ENCODE measurements at regions not wholly inside any gene's neighbourhood (a gene's known extent, or its start where the extent isn't known, plus 50 kb on each side); places are given as distances from the start of the nearest gene placed in this dataset.

GRCh38 chr7:26948617-26949118 is 84.3 kb upstream of the SKAP2 start:
- no peaks in the 10 kb centered on the region for H3K9me2 ChIP-seq (replicated peaks; ENCODE audit: insufficient read depth, low read length)
- no peaks in the 10 kb centered on the region for H3K27me3 ChIP-seq (replicated peaks; ENCODE audit: insufficient read depth, low read length)
- H3K4me2 ChIP-seq (ENCODE audit: low read depth, low read length) = no peak overlapping the region
- H3K36me3 ChIP-seq (replicated peaks; ENCODE audit: insufficient read depth, low read length) = no peaks in the 10 kb centered on the region
- no peaks in the 10 kb centered on the region for H3K79me2 ChIP-seq (ENCODE audit: low read length)
- H3F3A ChIP-seq (ENCODE audit: insufficient read depth, low read length) = no peaks in the 10 kb centered on the region
- H3K9me3 ChIP-seq (replicated peaks; ENCODE audit: insufficient read depth, low read length) = no peaks in the 10 kb centered on the region
- DNase-seq = no peak
- no peak for TF ChIP-seq EZH2phosphoT487 (IDR thresholded peaks at IDR 0.05; ENCODE audit: low read length)
- TF ChIP-seq CTCF (IDR thresholded peaks at IDR 0.05; ENCODE audit: low read length) = no peak
- no peak for TF ChIP-seq EZH2 (optimal IDR thresholded peaks at IDR 0.05; ENCODE audit: low read depth, low read length)
- no peak overlapping the region for H3K27ac ChIP-seq (ENCODE audit: low read length)
- no peaks in the 10 kb centered on the region for H3K4me1 ChIP-seq (ENCODE audit: low read length)
- H3K9ac ChIP-seq (ENCODE audit: low read length) = no peak overlapping the region
- no peak overlapping the region for H2AFZ ChIP-seq (ENCODE audit: low read length)
- H4K20me1 ChIP-seq (ENCODE audit: insufficient read depth, low read length) = no peaks in the 10 kb centered on the region
- H3K4me3 ChIP-seq (ENCODE audit: low read length) = no peak overlapping the region

- H3K4me3 ChIP-seq (ENCODE audit: low read length) = no peak overlapping the region
- H3K4me2 ChIP-seq (ENCODE audit: low read depth, low read length) = no peak overlapping the region
- H3K4me1 ChIP-seq (ENCODE audit: low read length) = no peaks in the 10 kb centered on the region
- TF ChIP-seq EZH2 (optimal IDR thresholded peaks at IDR 0.05; ENCODE audit: low read depth, low read length) (no peak), EZH2phosphoT487 (IDR thresholded peaks at IDR 0.05; ENCODE audit: low read length) (no peak), CTCF (IDR thresholded peaks at IDR 0.05; ENCODE audit: low read length) (no peak)
- DNase-seq = no peak
- H3K9ac ChIP-seq (ENCODE audit: low read length) = no peak overlapping the region
- H3F3A ChIP-seq (ENCODE audit: insufficient read depth, low read length) = no peaks in the 10 kb centered on the region
- H3K36me3 ChIP-seq (replicated peaks; ENCODE audit: insufficient read depth, low read length) = no peaks in the 10 kb centered on the region
- H3K9me3 ChIP-seq (replicated peaks; ENCODE audit: insufficient read depth, low read length) = no peaks in the 10 kb centered on the region
- no peaks in the 10 kb centered on the region for H3K9me2 ChIP-seq (replicated peaks; ENCODE audit: insufficient read depth, low read length)
- H3K27ac ChIP-seq (ENCODE audit: low read length) = no peak overlapping the region
- H3K27me3 ChIP-seq (replicated peaks; ENCODE audit: insufficient read depth, low read length) = no peaks in the 10 kb centered on the region
- no peaks in the 10 kb centered on the region for H3K79me2 ChIP-seq (ENCODE audit: low read length)
- no peaks in the 10 kb centered on the region for H4K20me1 ChIP-seq (ENCODE audit: insufficient read depth, low read length)
- H2AFZ ChIP-seq (ENCODE audit: low read length) = no peak overlapping the region
These were observed 80.3 kb upstream of the SKAP2 start for GRCh38 chr7:26944501-26945358.

- Histone ChIP-seq H3K27me3 (replicated peaks; ENCODE audit: insufficient read depth, low read length) (no peaks in the 10 kb centered on the region), H3K27ac (ENCODE audit: low read length) (no peak overlapping the region), H3K79me2 (ENCODE audit: low read length) (no peaks in the 10 kb centered on the region), H3K4me2 (ENCODE audit: low read depth, low read length) (no peak overlapping the region), H2AFZ (ENCODE audit: low read length) (no peak overlapping the region), H3K4me1 (ENCODE audit: low read length) (no peaks in the 10 kb centered on the region), H3K4me3 (ENCODE audit: low read length) (no peak overlapping the region), H4K20me1 (ENCODE audit: insufficient read depth, low read length) (no peaks in the 10 kb centered on the region), H3F3A (ENCODE audit: insufficient read depth, low read length) (no peaks in the 10 kb centered on the region), H3K9me3 (replicated peaks; ENCODE audit: insufficient read depth, low read length) (no peaks in the 10 kb centered on the region), H3K36me3 (replicated peaks; ENCODE audit: insufficient read depth, low read length) (no peaks in the 10 kb centered on the region), H3K9me2 (replicated peaks; ENCODE audit: insufficient read depth, low read length) (no peaks in the 10 kb centered on the region), H3K9ac (ENCODE audit: low read length) (no peak overlapping the region)
- TF ChIP-seq CTCF (IDR thresholded peaks at IDR 0.05; ENCODE audit: low read length) (no peak), EZH2 (optimal IDR thresholded peaks at IDR 0.05; ENCODE audit: low read depth, low read length) (no peak), EZH2phosphoT487 (IDR thresholded peaks at IDR 0.05; ENCODE audit: low read length) (no peak)
- DNase-seq = no peak
These were observed 73.7 kb upstream of the SKAP2 start for GRCh38 chr7:26937939-26938623.
